ENCODE measurements at regions not wholly inside any gene's neighbourhood (a gene's known extent, or its start where the extent isn't known, plus 50 kb on each side); places are given as distances from the start of the nearest gene placed in this dataset.

GRCh38 chr5:92092239-92092638 lies 709.1 kb upstream of the ARRDC3 start:
- no peak for TF ChIP-seq GATA3 (IDR thresholded peaks at IDR 0.05; ENCODE audit: low read depth, low read length)
- TF ChIP-seq GATA2 (IDR thresholded peaks at IDR 0.05; ENCODE audit: low read depth, low read length): no peak
